ENCODE measurements at regions not wholly inside any gene's neighbourhood (a gene's known extent, or its start where the extent isn't known, plus 50 kb on each side); places are given as distances from the start of the nearest gene placed in this dataset.

DNA sequence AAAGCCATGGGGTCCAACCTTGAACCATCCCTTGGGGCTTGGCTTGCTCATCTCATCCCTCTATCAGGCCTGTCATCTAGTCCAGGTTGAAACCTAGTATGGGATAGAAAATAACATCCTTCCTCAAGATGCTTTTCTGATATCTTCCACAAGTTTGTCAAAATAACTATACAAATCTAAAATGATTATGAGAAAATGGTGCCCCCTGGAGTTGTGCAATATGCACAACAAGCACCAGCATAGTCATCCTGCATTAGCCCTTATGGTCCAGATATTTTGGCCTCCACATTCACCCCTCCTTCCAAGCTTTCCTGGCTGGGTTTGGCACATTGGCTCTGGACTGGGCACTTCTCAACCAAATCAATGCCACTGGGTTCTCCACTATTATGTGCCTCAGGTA is 101.2 kb downstream of the TBX19 start:
- DNase-seq = no peak

DNA sequence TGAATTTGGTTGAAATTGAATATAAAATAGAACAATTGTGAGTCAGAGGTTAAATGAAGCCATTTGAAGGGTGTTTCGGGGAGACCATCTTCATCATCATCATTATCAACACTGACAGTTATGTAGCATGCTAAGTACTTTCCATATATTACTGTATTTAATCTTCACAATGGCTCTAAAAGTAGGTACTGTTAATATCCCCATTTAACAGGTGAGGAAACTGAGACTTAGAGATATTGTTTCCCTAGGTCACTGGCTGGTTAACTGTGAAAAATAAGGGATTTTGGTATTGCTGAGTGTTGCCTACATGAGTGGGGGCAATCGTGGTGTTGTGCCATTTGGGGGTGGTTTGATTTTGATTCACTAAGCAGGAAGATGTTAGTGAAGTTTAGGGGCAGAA is 100.3 kb downstream of the TBX19 start:
- DNase-seq = no peak

DNA sequence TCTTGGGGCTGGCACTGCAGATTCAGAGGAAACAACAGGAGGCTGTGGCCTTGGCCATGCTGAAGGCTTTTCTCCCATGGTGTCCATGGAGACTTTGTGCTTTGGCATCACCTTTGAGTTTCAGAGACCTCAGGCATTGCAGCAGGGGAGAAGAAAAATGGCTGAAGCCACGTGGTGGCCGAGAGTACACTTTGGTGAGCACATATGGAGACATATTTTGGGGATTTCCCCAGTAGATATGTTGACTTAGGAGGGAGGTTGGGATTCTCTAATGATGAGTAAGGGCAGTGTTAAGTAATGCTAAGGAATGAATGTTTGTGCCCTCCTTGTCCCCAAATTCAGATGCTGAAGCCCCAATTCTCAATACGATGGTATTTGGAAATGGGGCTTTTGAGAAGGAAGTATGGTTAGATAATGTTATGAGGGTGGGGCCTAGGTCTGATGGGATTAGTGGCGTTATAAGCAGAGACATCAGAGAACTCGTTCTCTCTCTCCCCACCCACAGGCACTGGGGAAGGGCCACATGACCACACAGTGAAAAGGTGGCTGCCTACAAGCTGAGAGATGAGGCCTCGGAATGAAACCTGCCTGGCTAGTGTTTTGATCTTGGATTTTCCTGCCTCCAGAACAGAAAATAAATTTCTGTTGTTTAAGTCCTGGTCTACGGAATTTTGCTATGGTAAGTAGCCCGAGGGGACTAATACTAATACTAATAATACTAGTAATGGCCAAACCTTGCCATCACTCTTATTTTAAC is 98.6 kb downstream of the TBX19 start:
- no peak for DNase-seq

DNA sequence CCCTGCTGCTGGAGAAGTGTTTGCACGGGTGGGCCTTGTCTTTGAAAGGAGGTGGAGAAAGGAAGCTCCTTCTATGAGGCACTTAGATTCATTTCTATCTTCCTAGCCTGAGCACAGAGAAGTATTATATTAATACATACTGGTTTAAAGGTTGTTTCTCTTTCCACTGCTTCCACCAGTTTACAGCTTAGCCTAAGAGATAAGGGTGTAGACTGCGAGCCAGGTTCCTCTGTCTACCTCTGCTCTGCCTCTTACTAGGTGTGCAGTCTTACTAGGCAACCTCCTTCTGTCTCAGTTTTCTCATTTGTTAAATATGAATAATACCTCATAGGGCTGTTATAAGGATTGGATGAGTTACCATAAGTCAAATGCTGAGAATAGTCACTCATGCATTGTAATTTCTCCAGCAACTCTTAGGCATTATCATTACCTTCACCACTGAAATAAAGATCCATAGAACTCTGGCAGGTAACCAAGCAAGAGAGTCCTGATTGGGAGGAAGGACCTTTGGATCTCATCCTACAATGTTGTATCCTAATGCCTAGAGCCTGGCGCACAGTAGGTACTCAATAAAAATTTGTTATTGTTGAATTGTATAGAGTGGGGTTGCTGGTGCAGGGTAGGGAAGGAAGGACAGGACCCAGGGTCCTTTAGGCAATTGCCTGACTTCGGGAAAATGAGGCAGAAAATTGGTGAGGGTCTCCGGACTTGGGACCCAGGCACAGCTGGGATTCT is 95.1 kb downstream of the TBX19 start:
- DNase-seq = no peak

DNA sequence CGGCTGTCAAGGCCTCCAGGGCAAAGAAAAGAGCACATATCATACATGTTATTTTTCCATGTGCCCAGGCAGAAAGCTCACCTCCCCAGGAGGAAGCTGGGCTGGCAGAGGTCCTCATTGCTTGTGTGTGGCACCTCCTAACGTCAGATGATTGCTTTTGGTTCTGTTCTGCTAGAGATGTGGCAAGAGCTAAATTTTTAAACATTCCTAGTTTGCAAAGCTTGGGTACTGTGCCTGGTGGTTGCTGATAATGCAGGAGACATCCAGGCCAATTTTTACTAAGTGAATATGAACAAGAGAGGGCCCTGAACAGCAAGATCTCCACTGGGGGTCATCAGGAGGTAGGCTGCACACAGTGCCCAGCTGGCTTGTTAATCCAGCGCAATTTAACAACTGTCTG is 93.9 kb downstream of the TBX19 start:
- no peak for DNase-seq

DNA sequence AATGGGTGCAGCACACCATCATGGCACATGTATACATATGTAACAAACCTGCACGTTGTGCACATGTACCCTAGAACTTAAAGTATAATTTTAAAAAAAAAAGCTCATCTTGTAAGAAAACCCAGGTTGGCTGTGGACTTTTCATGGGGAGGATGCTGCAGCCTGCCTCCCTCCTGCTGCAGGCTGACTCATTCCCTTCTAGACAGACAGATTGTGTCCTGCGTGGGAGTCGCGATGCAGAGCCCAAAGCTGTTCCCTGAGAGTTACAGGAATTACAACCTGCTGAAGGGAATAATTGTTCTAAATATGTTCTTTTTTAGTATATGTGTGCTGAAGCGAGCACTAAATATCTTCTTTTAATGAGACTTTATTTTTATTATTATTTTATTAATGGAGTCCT is 93.2 kb downstream of the TBX19 start:
- DNase-seq = no peak

DNA sequence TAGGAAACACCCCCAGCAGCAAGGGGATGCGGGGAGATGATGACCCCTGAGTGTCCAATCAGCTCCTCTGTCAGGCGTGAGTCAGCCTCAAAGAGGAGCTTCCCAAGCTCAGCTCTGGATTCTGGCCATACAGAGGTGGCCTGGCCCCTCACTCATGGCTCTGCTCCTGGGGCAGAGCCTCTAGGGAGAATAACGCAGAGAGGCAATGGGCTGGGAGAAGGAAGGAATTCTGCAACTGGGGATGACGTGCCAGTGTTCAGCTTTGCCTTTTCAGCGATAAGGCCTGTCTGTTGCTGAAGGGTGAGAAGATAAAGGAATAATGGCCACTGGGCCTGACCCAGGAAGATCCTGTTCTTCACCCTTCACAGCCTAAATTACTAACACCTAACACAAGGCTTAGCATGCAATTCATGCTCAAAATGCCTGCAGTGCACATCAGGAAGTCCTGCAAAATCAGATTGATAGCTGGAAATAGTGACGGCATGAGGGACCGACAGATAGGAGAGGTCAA is 92.2 kb downstream of the TBX19 start:
- no peak for DNase-seq

DNA sequence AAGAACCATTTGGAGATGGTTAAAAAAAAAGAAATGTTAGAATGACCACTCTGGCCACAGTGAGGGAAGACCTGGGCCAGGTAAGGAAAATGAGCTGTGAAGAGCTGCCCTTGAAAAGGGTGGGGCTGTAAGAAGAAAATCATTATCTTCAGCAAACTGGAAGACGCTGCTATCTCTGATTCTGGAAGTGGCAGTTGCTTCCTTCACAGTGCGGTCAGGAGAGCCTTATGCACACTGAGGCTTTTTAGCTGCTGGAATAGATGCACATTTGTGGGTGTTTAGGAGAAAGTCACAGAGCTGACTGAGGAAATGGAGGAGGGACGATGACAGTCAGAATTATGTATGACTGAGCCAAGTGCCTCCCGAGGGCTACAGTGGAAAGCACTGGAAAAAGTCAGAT is 91.6 kb downstream of the TBX19 start:
- DNase-seq = no peak

DNA sequence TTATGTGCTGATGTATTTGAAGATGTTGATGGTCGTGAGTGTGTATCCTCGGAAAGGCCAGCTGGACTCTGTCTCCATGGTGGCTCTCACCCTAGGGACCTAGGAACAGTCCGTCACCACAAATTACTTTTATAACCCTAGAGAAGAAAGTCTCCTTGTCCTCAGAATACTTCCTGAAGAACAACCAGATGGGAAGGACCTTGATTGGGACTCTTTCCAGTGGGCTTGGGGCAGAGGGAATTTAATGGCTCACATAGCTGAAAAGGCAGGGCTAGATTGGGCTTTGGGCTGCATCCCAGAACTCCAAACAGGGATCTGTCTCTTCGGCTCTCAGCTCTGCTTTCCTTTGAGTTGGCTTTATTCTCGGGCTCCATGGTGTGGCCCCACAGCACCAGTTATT is 90.8 kb downstream of the TBX19 start:
- DNase-seq = no peak

DNA sequence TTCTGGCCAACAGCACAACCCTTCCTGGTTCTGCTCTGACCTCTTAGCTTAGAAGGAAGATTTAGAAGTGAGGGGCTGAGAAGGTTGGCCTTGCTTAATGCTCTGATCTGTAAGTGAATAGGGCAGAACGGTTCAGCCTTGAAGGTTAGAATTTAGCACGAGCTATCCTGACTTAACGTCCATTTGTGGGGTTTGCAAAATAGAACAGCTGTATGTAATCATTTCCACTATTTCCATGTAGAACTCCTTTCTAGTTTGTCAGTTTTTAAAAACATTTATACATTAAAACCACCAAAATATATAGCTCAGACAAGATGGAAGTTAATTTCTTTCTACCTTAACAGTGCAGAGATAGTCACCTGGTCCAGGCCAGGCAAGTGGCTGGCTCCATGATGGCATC is 89.9 kb downstream of the TBX19 start:
- no peak for DNase-seq

DNA sequence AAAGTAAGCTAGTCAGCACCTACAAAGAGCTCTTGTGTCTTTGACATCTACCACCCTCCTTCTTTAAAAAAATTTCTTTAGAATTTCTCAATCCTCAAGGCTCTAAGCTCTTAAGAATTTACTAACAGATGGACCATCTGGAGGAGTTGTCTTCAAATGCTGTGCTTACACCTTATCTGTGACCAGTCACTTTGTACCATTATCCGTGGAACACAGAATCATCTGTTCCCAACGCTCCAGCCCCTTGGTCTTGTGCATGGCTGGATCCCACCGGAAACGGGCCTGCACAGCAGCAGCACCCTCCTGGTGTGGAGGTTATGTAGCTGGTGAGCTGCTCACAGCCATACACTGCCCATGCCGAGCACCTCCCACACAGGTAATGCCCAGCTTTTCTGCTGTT is 89.0 kb downstream of the TBX19 start:
- no peak for DNase-seq

DNA sequence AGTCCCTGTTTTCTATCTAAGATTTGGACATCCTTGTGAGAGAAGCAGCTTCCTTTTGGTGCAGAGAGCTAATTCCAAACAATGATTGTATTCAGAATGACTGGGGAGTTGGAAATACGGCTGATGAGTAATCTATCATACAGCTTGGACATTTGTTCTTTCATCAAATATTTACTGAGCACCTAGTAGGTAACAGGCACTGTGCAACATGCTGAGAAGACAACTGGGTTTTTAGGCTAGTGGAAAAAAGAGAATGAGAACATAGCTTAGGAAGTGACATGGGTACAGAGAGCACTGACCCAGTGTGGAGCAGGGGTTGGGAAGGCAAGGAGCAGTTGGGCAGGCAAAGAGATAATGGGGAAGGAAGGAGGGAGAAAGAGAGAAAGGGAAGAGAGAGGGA is 87.5 kb downstream of the TBX19 start:
- DNase-seq = no peak

DNA sequence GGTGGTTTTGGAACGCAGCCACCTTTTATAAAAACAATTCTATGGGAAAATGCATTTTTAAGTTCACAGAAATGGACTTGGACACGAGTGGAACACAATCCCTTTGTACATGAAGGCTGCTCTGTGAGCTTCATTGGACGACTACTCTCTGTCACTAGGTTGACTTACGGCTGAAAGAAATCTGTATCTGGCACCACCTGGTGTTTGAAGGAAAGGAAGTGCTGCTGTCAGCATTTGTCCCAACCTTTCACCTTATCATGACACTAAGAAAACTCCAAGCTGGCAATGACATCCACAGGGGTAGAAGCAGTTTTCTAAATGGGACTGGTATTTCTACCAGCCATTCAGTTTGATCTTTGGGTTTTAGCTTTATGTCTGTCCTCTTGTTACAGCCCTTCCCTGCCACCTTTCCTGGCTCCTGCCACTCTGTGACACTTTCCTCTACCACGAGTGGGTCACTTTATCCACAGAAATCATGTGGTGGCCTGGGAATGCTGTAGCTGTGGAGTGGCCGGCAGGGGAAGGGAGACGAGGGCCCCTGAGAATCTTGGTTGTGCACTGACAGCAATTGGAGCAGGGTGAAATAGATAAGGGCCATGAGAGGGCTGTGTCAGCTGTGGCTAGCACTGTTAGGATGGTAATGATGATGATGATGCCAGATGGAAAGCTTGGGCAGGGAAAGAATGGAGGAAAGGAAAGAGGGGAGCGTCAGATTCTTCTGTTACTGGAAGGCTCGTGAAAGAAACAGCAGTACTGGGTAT is 85.2 kb downstream of the TBX19 start:
- no peak for DNase-seq
